ENCODE measurements at regions not wholly inside any gene's neighbourhood (a gene's known extent, or its start where the extent isn't known, plus 50 kb on each side); places are given as distances from the start of the nearest gene placed in this dataset.
"Not testable (repeated sequence)": the region's sequence is repeated elsewhere in the genome, so short reads cannot be mapped to it uniquely, and the experiment has no call there.

- H3K4me3 Mint-ChIP-seq: peak overlapping the region; percentile 90
- H3K36me3 Mint-ChIP-seq: peaks cover 6% of the 10 kb centered on the region
- no peak for TF ChIP-seq CTCF (IDR thresholded peaks at IDR 0.05; ENCODE audit: unreplicated experiment)
- H3K9me3 Mint-ChIP-seq: no peaks in the 10 kb centered on the region
- H3K27ac Mint-ChIP-seq: peak overlapping the region; percentile 86
- H3K4me1 Mint-ChIP-seq: peaks cover 29% of the 10 kb centered on the region
- DNase-seq (ENCODE audit: low spot score in 2 of 2, unreplicated experiment in 2 of 2): peak in 1 of 2 experiments; percentile 42
- H3K27me3 Mint-ChIP-seq (ENCODE audit: low read depth): no peaks in the 10 kb centered on the region
Observed at GRCh38 chr17:68102318-68102758, 66.8 kb downstream of the KPNA2 start.

GRCh38 chr17:68103148-68103547, 67.6 kb downstream of the KPNA2 start:
- peaks cover 1% of the 10 kb centered on the region for H3K9me3 Mint-ChIP-seq
- peaks cover 14% of the 10 kb centered on the region for H3K36me3 Mint-ChIP-seq
- H3K27me3 Mint-ChIP-seq (ENCODE audit: low read depth): no peaks in the 10 kb centered on the region
- TF ChIP-seq CTCF (IDR thresholded peaks at IDR 0.05; ENCODE audit: unreplicated experiment): no peak
- DNase-seq (ENCODE audit: low spot score in 2 of 2, unreplicated experiment in 2 of 2): no peak
- H3K4me1 Mint-ChIP-seq: peaks cover 29% of the 10 kb centered on the region
- peak overlapping the region; percentile 86 for H3K27ac Mint-ChIP-seq
- H3K4me3 Mint-ChIP-seq: peak overlapping the region; percentile 90

- Mint-ChIP-seq H3K4me1 (peaks cover 28% of the 10 kb centered on the region), H3K27me3 (ENCODE audit: low read depth) (no peaks in the 10 kb centered on the region), H3K27ac (no peak overlapping the region), H3K36me3 (peaks cover 20% of the 10 kb centered on the region), H3K9me3 (peaks cover 5% of the 10 kb centered on the region), H3K4me3 (no peak overlapping the region)
- TF ChIP-seq CTCF (IDR thresholded peaks at IDR 0.05; ENCODE audit: unreplicated experiment): no peak
- DNase-seq (ENCODE audit: low spot score in 2 of 2, unreplicated experiment in 2 of 2): no peak
Observed at GRCh38 chr17:68106085-68106484, 70.5 kb downstream of the KPNA2 start.

GRCh38 chr17:68107373-68107772, 71.8 kb downstream of the KPNA2 start:
- peaks cover 22% of the 10 kb centered on the region for H3K4me1 Mint-ChIP-seq
- peaks cover 5% of the 10 kb centered on the region for H3K9me3 Mint-ChIP-seq
- TF ChIP-seq CTCF (IDR thresholded peaks at IDR 0.05; ENCODE audit: unreplicated experiment): no peak
- no peaks in the 10 kb centered on the region for H3K27me3 Mint-ChIP-seq (ENCODE audit: low read depth)
- no peak overlapping the region for H3K4me3 Mint-ChIP-seq
- DNase-seq (ENCODE audit: low spot score in 2 of 2, unreplicated experiment in 2 of 2): no peak
- H3K36me3 Mint-ChIP-seq: peaks cover 20% of the 10 kb centered on the region
- no peak overlapping the region for H3K27ac Mint-ChIP-seq

- no peak overlapping the region for H3K4me3 Mint-ChIP-seq
- H3K27ac Mint-ChIP-seq: no peak overlapping the region
- DNase-seq (ENCODE audit: low spot score in 2 of 2, unreplicated experiment in 2 of 2): no peak
- peaks cover 11% of the 10 kb centered on the region for H3K4me1 Mint-ChIP-seq
- peaks cover 20% of the 10 kb centered on the region for H3K36me3 Mint-ChIP-seq
- H3K9me3 Mint-ChIP-seq: peaks cover 5% of the 10 kb centered on the region
- no peak for TF ChIP-seq CTCF (IDR thresholded peaks at IDR 0.05; ENCODE audit: unreplicated experiment)
- H3K27me3 Mint-ChIP-seq (ENCODE audit: low read depth): no peaks in the 10 kb centered on the region
Observed at GRCh38 chr17:68108313-68109000, 72.9 kb downstream of the KPNA2 start.

- not testable (repeated sequence) for H3K4me1 Mint-ChIP-seq; DNase-seq (ENCODE audit: low spot score in 2 of 2, unreplicated experiment in 2 of 2); H3K9me3 Mint-ChIP-seq; H3K27ac Mint-ChIP-seq; H3K27me3 Mint-ChIP-seq (ENCODE audit: low read depth); H3K4me3 Mint-ChIP-seq
- H3K36me3 Mint-ChIP-seq: peaks cover 24% of the 10 kb centered on the region
Observed at GRCh38 chr17:68109404-68109803, 73.9 kb downstream of the KPNA2 start.

GRCh38 chr17:68116211-68116610, 80.7 kb downstream of the KPNA2 start:
- not testable (repeated sequence) for H3K4me3 Mint-ChIP-seq; H3K9me3 Mint-ChIP-seq; H3K4me1 Mint-ChIP-seq; H3K27me3 Mint-ChIP-seq (ENCODE audit: low read depth); H3K27ac Mint-ChIP-seq; DNase-seq (ENCODE audit: low spot score in 2 of 2, unreplicated experiment in 2 of 2)
- peaks cover 46% of the 10 kb centered on the region for H3K36me3 Mint-ChIP-seq

Measured in mesothelial cell of epicardium (in vitro differentiated cells).